IMR-90 (cell line): ENCODE measurements at regions not wholly inside any gene's neighbourhood (a gene's known extent, or its start where the extent isn't known, plus 50 kb on each side); places are given as distances from the start of the nearest gene placed in this dataset.

Source experiments
- ATAC-seq: fragments of 200-7000 bp; cut with Tn5 transposase; 2 replicates; pipeline ENCODE4 v1.9.1; 2020; ENCODE audit warnings: low read depth, mild to moderate bottlenecking, moderate library complexity
- BruUV-seq: library from RNA; stranded (reverse); fragments of 400-500 nt; replicated peaks from 2 replicates; lab custom pipeline; 2021; lab: Mats Ljungman, UMichigan
- CTCF ChIA-PET: fragments of 300-600 bp; formaldehyde crosslinking; extraction: SDS; loops from one replicate; lab custom pipeline; 2021; ENCODE audit warnings: antibody characterized with exemption; lab: Yijun Ruan, JAX
- POLR2A ChIA-PET: fragments of 300-600 bp; sonication (Branson Sonifier 250); formaldehyde crosslinking; loops from one replicate; lab custom pipeline; 2022; ENCODE audit warnings: antibody characterized with exemption; ENCODE audit not compliant: unreplicated experiment; lab: Charles Lee
- DNase-seq: peaks from one replicate; pipeline ENCODE4 v3.0.0; 2013
- H2AFZ ChIP-seq: replicated peaks from 2 replicates; pipeline ENCODE3; 2013; ENCODE audit warnings: low read length, mild to moderate bottlenecking; ENCODE audit not compliant: poor library complexity
- H2AK5ac ChIP-seq: 2 replicates; pipeline ENCODE4 v1.6.1; 2013; ENCODE audit warnings: low read depth, low read length, inconsistent platforms
- H2AK9ac ChIP-seq: replicated peaks from 2 replicates; pipeline ENCODE3; 2013; ENCODE audit warnings: mild to moderate bottlenecking, low read depth, low read length, moderate library complexity; ENCODE audit not compliant: poor library complexity
- H2BK120ac ChIP-seq: 2 replicates; pipeline ENCODE4 v1.6.1; 2013; ENCODE audit warnings: low read depth, low read length, inconsistent platforms
- H2BK15ac ChIP-seq: 3 replicates; pipeline ENCODE4 v1.6.1; 2013; ENCODE audit warnings: low read depth, low read length, inconsistent platforms
- H2BK20ac ChIP-seq: 2 replicates; pipeline ENCODE4 v1.6.1; 2013; ENCODE audit warnings: low read depth, mild to moderate bottlenecking, inconsistent platforms, low read length, moderate library complexity
- H2BK5ac ChIP-seq: 2 replicates; pipeline ENCODE4 v1.6.1; 2013; ENCODE audit warnings: mild to moderate bottlenecking, low read depth, low read length, inconsistent platforms; ENCODE audit not compliant: poor library complexity, severe bottlenecking
- H3K14ac ChIP-seq: replicated peaks from 2 replicates; pipeline ENCODE4 v1.6.1; 2013; ENCODE audit warnings: low read depth, low read length, inconsistent platforms
- H3K18ac ChIP-seq: 2 replicates; pipeline ENCODE4 v1.6.1; 2013; ENCODE audit warnings: low read depth, low read length, control low read depth
- H3K23ac ChIP-seq: 2 replicates; pipeline ENCODE4 v1.6.1; 2013; ENCODE audit warnings: low read depth, low read length, inconsistent platforms
- H3K27ac ChIP-seq: 2 replicates; pipeline ENCODE4 v1.5.1; 2013; ENCODE audit warnings: mild to moderate bottlenecking, control low read depth, low read length; ENCODE audit not compliant: insufficient read depth
- H3K27me3 ChIP-seq: 2 replicates; pipeline ENCODE4 v1.6.1; 2013; ENCODE audit warnings: low read length; ENCODE audit not compliant: control insufficient read depth, insufficient read depth
- H3K36me3 ChIP-seq: 2 replicates; pipeline ENCODE4 v1.6.1; 2013; ENCODE audit warnings: low read length, mixed read lengths; ENCODE audit not compliant: control insufficient read depth, insufficient read depth
- H3K4ac ChIP-seq: 2 replicates; pipeline ENCODE4 v1.6.1; 2013; ENCODE audit warnings: low read depth, low read length, inconsistent platforms
- H3K4me1 ChIP-seq: 2 replicates; pipeline ENCODE4 v1.6.1; 2013; ENCODE audit warnings: low read length, mixed read lengths; ENCODE audit not compliant: control insufficient read depth, insufficient read depth
- H3K4me2 ChIP-seq: 2 replicates; pipeline ENCODE4 v1.6.1; 2013; ENCODE audit warnings: low read depth, mild to moderate bottlenecking, control low read depth, low read length, moderate library complexity
- H3K4me3 ChIP-seq: 2 replicates; pipeline ENCODE4 v1.5.1; 2013; ENCODE audit warnings: low read depth, mild to moderate bottlenecking, control low read depth, low read length, moderate library complexity; ENCODE audit not compliant: insufficient read depth
- H3K56ac ChIP-seq: 2 replicates; pipeline ENCODE4 v1.6.1; 2013; ENCODE audit warnings: low read length, inconsistent platforms; ENCODE audit not compliant: insufficient read depth; ENCODE audit errors: extremely low read depth
- H3K79me1 ChIP-seq, 2 experiments: 2 replicates each; pipeline ENCODE4 v1.6.1; 2013; ENCODE audit warnings: low read length in 2 of 2, inconsistent platforms in 1 of 2, low read depth in 1 of 2
- H3K9ac ChIP-seq: 2 replicates; pipeline ENCODE4 v1.6.1; 2013; ENCODE audit warnings: low read depth, low read length, control low read depth
- H3K9me1 ChIP-seq: 2 replicates; pipeline ENCODE4 v1.6.1; 2013; ENCODE audit warnings: low read length, inconsistent platforms; ENCODE audit not compliant: insufficient read depth
- H3K9me3 ChIP-seq: 2 replicates; pipeline ENCODE4 v1.6.1; 2013; ENCODE audit warnings: low read length; ENCODE audit not compliant: control insufficient read depth, insufficient read depth
- H4K20me1 ChIP-seq: 2 replicates; pipeline ENCODE4 v1.6.1; 2013; ENCODE audit warnings: low read length, inconsistent platforms; ENCODE audit not compliant: insufficient read depth
- H4K5ac ChIP-seq: 2 replicates; pipeline ENCODE4 v1.6.1; 2013; ENCODE audit warnings: mild to moderate bottlenecking, low read depth, low read length, control low read depth
- H4K8ac ChIP-seq, 2 experiments: 2 replicates each; pipeline ENCODE4 v1.6.1; 2013; ENCODE audit warnings: low read depth in 2 of 2, low read length in 2 of 2, control low read depth in 1 of 2, inconsistent platforms in 1 of 2
- H4K91ac ChIP-seq: 2 replicates; pipeline ENCODE4 v1.6.1; 2013; ENCODE audit warnings: low read depth, low read length, inconsistent platforms; ENCODE audit not compliant: insufficient read depth
- BHLHE40 ChIP-seq: fragments of 150-350 bp; IDR thresholded peaks from 2 replicates; pipeline ENCODE4 v1.6.1; 2016; ENCODE audit warnings: mild to moderate bottlenecking, low read depth, low read length
- CEBPB ChIP-seq: IDR thresholded peaks from 2 replicates; pipeline ENCODE4 v1.6.1; 2012; ENCODE audit warnings: low read depth, low read length, improper control_type of control experiment
- CHD1 ChIP-seq: IDR thresholded peaks from 2 replicates; pipeline ENCODE4 v1.6.1; 2012; ENCODE audit warnings: low read depth, low read length, improper control_type of control experiment
- CTCF ChIP-seq: conservative IDR thresholded peaks from 2 replicates; pipeline ENCODE4 v1.5.1; 2012; ENCODE audit warnings: mild to moderate bottlenecking, low read depth, low read length, improper control_type of control experiment
- ELK1 ChIP-seq: fragments of 150-350 bp; IDR thresholded peaks from 2 replicates; pipeline ENCODE4 v1.6.1; 2016; ENCODE audit warnings: low read depth, mild to moderate bottlenecking, low read length, moderate library complexity, borderline replicate concordance
- FOS ChIP-seq: fragments of 150-350 bp; IDR thresholded peaks from 2 replicates; pipeline ENCODE4 v1.6.1; 2016; ENCODE audit warnings: low read depth, low read length
- MAFK ChIP-seq: IDR thresholded peaks from 2 replicates; pipeline ENCODE4 v1.6.1; 2012; ENCODE audit warnings: low read depth, low read length, improper control_type of control experiment
- MAZ ChIP-seq: IDR thresholded peaks from 2 replicates; pipeline ENCODE4 v1.6.1; 2012; ENCODE audit warnings: low read depth, mild to moderate bottlenecking, low read length, improper control_type of control experiment, moderate library complexity, borderline replicate concordance
- MXI1 ChIP-seq: IDR thresholded peaks from 2 replicates; pipeline ENCODE4 v1.6.1; 2012; ENCODE audit warnings: low read depth, mild to moderate bottlenecking, low read length, moderate library complexity, borderline replicate concordance
- NFE2L2 ChIP-seq: fragments of 150-350 bp; IDR thresholded peaks from 2 replicates; pipeline ENCODE4 v1.6.1; 2016; ENCODE audit warnings: low read depth, mild to moderate bottlenecking, low read length
- POLR2A ChIP-seq: IDR thresholded peaks from 2 replicates; pipeline ENCODE4 v1.6.1; 2012; ENCODE audit warnings: mild to moderate bottlenecking, low read depth, low read length
- RAD21 ChIP-seq: IDR thresholded peaks from 2 replicates; pipeline ENCODE4 v1.6.1; 2012; ENCODE audit warnings: low read length, improper control_type of control experiment
- RCOR1 ChIP-seq: IDR thresholded peaks from 2 replicates; pipeline ENCODE4 v1.6.1; 2012; ENCODE audit warnings: mild to moderate bottlenecking, low read length, improper control_type of control experiment; ENCODE audit not compliant: insufficient replicate concordance
- RFX5 ChIP-seq: IDR thresholded peaks from 2 replicates; pipeline ENCODE4 v1.8.0; 2012; ENCODE audit warnings: low read depth, mild to moderate bottlenecking, low read length, moderate library complexity
- SMC3 ChIP-seq: fragments of 150-350 bp; IDR thresholded peaks from 2 replicates; pipeline ENCODE4 v1.6.1; 2016; ENCODE audit warnings: low read depth, mild to moderate bottlenecking, antibody characterized with exemption, low read length, moderate library complexity
- USF2 ChIP-seq: fragments of 150-350 bp; IDR thresholded peaks from 2 replicates; pipeline ENCODE4 v1.6.1; 2017; ENCODE audit warnings: mild to moderate bottlenecking, antibody characterized with exemption, low read length, low read depth
- WGBS, 2 experiments: methylation state at CpG; one replicate each; pipeline versions ENCODE4 v1.1.5 to v1.1.7; 2013; ENCODE audit warnings: missing lambda C conversion rate in 2 of 2; ENCODE audit not compliant: insufficient read length in 1 of 2; ENCODE audit errors: extremely low coverage in 2 of 2; 5-methylcytosine and 5-hydroxymethylcytosine counted together
- dilution Hi-C: fragments of 300-500 bp; cut with HindIII; formaldehyde crosslinking; loops from one replicate; pipeline ENCODE4 v1.14.3; 2018; ENCODE audit warnings: low sequenced_read_pairs; ENCODE audit not compliant: unreplicated experiment
- in situ Hi-C: fragments of 300-500 bp; cut with MboI; formaldehyde crosslinking; loops from 3 replicates; pipeline ENCODE4 v1.14.3; 2019; ENCODE audit warnings: low sequenced_read_pairs, inconsistent platforms, mixed read lengths
- intact Hi-C: fragments of 100-400 bp; cut with micrococcal nuclease; formaldehyde crosslinking; loops from 2 replicates; pipeline ENCODE4 v1.10.0; 2022

GRCh38 chr9:99472240-99472915 is 250.3 kb downstream of the SEC61B start:
- H2BK120ac ChIP-seq = no peak overlapping the region
- TF ChIP-seq CEBPB = no peak
- no peak for TF ChIP-seq SMC3
- no peak for TF ChIP-seq NFE2L2
- TF ChIP-seq FOS = no peak
- no peak for TF ChIP-seq ELK1
- TF ChIP-seq BHLHE40 = no peak
- no peak for TF ChIP-seq RAD21
- TF ChIP-seq MXI1 = no peak
- TF ChIP-seq POLR2A = no peak
- TF ChIP-seq RCOR1 = no peak
- TF ChIP-seq MAFK = no peak
- TF ChIP-seq USF2 = no peak
- no peak for TF ChIP-seq CHD1
- no peak for TF ChIP-seq RFX5
- no peak for TF ChIP-seq CTCF
- TF ChIP-seq MAZ = no peak
- dilution Hi-C loops = no loop called here

More at GRCh38 chr9:99472240-99472915, 250.3 kb downstream of the SEC61B start:
- H2AK9ac ChIP-seq = no peak overlapping the region
- H4K5ac ChIP-seq = no peak overlapping the region
- H4K8ac ChIP-seq = no peak overlapping the region
- no peaks in the 10 kb centered on the region for H3K9me1 ChIP-seq
- in situ Hi-C loops = no loop called here
- ChIA-PET POLR2A (no interaction called here), CTCF (no interaction called here)
- BruUV-seq = no TSS peak
- no peak overlapping the region for H3K18ac ChIP-seq
- H3K4me2 ChIP-seq = no peak overlapping the region
- no peak overlapping the region for H2BK5ac ChIP-seq
- no peak overlapping the region for H2BK20ac ChIP-seq
- no peaks in the 10 kb centered on the region; the same call in 1 of the 2 replicates for H3K9me3 ChIP-seq
- no peak overlapping the region for H2AK5ac ChIP-seq
- ATAC-seq (no peak), DNase-seq (no peak)
- no peaks in the 10 kb centered on the region for H4K20me1 ChIP-seq
- no peak overlapping the region for H3K56ac ChIP-seq
- no peak overlapping the region for H4K91ac ChIP-seq
- no CpG with 5 or more reads among the region's 6 CpGs for WGBS, 2 experiments
- H2BK15ac ChIP-seq = no peak overlapping the region
- no peak overlapping the region for H2AFZ ChIP-seq
- peaks cover 24% of the 10 kb centered on the region for H3K27me3 ChIP-seq
- intact Hi-C loops = no loop called here
- no peak overlapping the region for H3K27ac ChIP-seq
- no peak overlapping the region for H3K14ac ChIP-seq
- no peak overlapping the region for H3K4me3 ChIP-seq
- H3K9ac ChIP-seq = no peak overlapping the region
- H3K23ac ChIP-seq = no peak overlapping the region
- no peaks in the 10 kb centered on the region for H3K36me3 ChIP-seq
- no peak overlapping the region for H3K4ac ChIP-seq
- H3K79me1 ChIP-seq = no peaks in the 10 kb centered on the region
- no peaks in the 10 kb centered on the region for H3K4me1 ChIP-seq
